ENCODE measurements at regions not wholly inside any gene's neighbourhood (a gene's known extent, or its start where the extent isn't known, plus 50 kb on each side); places are given as distances from the start of the nearest gene placed in this dataset.

DNA sequence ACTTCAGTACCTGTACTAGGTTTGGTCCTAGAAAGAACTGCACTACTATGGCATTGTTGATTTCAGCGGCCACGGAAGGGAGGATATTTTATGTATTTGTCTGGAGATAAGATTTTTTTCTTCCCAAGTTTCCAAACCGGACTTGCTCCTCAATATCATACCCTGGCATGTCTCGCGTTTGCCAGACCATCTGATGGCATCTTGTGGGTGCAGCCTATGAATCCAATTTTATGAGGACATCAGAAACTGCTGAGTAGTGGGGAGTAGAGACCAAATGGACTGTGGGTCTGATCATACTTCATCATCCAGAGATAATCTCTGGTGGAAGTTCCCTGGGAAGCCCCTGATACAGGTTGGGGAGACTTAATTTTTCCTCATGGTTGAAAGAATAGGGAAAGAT, 716.1 kb upstream of the WWC1 start:
- no peak for DNase-seq

DNA sequence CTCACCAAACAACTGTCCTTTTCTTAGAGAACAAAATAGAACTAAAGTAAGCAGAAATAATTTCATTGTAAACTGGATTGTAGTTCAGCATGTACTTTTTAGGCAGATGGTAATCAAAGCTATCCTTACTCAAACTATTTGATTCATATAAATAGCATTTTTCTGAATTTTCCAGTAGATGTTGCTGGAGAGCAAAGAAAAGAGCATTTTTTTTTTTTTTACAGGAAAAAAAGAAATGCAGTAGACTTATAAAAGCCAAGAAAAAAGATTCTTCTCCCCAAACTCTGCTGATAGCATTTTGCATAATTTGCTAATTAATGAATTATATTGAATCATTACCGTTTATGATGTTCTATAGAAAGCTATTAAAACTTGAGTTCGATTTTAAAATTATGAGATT, 715.3 kb upstream of the WWC1 start:
- no peak for DNase-seq

DNA sequence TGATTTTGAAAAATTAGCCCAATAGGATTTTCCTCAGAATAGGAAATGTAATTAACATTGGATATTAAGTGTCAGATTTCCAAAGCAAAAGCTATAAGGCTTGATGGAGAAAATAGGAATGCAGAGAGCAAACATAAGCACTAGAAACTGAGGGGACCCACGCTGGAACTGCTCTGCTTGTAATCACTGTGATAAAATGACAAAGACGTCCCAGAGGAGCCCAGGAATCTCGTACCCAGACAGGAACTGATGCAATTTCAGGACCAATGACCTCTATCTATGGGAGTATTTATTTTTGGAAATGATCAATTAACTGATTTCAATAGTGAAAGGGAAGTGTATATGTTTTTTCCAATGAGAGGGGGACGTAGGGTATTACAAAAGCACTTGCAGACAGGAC, 714.5 kb upstream of the WWC1 start:
- no peak for DNase-seq

DNA sequence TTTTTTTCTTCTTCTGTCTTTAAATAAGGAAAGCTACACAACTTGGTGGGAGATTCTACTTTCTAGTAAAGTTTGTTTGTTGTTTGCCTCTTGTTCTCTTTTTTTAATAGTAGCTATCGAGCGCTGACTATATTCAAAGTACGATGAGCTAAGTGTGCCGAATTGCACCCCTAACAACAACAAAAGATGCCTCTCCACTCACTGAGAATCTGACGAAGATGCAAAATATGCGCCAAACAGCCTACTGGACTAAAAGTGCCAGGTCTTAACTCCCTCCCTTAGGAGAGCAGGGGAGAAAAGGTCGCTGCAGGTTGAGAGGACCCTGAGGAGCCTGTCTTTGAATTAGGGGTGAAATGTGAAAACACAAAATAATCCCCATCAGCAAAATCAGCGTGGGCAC, 713.8 kb upstream of the WWC1 start:
- no peak for DNase-seq

DNA sequence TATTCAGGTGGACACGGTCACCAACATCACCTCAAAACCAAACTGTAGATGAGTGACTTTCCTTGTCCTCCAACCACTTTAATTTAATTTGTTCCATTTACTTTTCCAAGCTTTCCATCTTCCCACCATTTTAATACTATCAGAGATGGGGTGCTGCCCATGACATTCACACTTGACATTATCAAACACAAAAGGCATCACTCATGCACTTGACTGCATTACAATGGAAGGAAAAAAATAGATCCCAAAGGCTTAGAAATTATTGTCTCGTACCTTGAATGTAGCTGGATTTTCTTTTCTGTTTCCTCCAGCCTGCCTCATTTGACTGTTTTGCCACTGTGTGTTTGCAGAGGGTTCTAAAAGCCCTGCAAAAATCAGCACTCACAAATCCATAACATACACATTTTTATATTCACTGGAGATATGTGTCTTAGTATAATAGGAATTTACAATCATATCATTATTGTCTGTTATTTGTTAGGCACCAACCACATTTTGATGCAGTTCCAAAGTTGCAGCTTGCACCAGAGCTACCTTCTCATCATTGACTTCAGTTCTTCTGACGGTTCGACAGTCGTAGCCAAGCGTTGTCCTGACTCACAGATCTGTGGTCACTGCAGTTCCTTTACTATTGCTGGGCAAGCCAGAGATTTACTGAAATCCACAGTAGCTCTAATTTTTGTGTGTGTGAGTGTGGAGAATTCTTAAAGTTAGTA, 712.3 kb upstream of the WWC1 start:
- no peak for DNase-seq

DNA sequence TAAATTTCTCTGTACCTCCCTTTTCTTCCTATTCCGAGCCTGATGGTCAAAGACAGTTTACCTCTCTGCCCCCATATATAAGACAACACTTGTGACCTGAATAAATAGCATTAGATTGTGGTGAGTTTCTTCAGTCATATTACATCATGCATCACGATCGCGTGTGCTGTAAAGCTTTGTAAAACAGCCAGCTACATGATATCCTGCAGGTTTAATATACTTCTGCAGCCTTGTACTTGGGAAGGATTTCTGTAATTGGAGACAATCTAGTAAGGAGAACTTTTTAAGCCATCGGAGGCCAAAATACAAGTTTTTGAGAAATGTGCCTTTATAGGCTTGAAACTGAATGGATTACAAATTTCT, 711.8 kb upstream of the WWC1 start:
- DNase-seq: no peak

DNA sequence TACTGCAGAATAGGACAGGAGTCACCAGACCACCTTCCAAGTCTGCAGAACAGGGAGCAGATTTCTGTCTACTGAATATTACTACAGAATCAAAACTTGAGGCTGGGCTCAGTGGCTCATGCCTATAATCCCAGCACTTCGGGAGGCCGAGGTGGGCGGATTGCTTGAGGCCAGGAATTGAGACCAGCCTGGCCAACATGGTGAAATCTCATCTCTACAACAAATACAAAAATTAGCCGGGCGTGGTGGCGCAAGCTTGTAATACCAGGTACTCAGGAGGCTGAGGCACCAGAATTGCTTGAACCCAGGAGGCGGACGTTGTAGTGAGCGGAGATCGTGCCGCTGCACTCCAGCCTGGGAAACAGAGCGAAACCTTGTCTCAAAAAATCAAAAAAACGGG, 710.8 kb upstream of the WWC1 start:
- no peak for DNase-seq

DNA sequence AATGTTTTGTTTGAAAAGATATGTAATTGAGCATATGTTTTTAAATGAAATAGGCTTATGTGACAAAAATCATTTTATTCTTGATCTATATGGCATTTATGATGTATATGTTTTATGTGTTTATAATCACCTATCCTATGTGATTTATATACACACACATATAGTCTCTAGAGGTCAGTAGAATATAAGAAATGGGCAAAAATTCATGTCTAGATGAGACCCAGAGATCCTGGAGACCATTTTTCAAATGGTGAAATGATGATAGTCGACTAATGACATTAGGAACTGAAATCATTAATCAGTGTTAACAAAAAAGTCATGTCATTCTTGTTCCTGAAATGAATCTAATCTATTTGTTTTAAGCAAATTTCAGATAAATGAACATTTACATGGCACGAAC, 709.2 kb upstream of the WWC1 start:
- DNase-seq: no peak

DNA sequence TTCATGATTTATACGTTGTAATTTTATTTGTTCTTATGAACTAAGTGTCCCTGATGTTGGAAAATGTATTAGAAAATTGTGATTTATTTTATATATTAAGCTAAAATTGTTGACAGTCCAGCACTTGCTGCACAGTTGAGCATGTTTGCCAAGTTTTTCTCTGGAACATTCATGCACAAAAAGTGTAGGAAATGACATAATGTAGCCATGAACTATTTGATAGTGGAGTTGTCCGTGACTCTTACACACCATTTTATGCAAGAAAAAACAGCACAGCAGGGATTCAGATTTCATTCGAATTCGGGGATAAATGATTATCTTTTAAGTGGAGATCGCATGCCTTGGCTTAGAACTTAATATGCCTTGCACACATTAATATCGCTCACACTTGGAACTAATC, 708.6 kb upstream of the WWC1 start:
- DNase-seq: no peak

DNA sequence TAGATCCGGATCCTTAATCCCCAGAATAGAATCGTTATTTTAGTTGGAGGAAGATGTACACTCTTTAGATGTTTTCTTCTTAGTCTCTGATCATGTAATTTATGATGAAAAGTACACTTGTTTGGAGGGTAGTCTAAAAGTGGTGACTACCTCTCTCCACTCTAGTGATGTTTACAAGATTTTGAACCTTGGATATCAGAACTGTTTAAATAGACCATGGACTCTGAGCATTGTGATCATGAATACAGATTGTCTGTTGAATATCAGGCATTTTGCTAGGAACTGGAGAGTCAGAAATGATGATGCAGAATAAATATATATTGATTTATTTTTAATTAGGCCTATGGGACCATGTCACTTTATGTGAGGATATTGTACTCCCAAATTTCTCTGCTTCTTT, 706.3 kb upstream of the WWC1 start:
- no peak for DNase-seq

DNA sequence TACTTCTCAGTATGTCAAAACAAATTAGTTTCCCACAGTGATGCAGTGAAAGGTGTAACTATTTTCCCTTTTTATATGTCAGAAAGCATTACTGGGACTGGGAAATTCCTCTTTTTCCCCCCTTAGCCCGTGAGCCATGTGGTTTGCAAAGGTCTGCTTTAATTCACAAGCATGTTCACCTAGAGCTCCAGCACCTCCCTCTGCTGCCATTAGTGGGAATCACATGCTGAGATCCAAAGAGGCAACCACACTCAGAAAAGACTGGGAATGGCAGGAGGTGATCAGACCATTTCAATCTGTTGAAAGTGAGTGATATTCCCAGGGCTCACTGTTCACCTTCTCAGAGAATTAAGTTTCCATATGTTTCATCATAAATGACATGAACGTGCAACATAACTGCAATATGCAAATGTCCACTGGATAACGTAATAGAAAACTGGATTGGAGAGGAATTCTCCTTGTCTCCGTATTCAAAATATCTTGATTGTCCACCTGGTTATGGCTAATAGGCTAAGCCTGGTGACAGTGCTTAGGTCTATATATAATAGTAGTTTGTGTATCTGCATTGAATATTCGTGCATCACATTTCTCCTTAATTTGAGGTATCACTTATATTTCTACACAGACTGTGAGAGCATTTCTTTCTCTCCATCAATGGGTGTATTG, 703.5 kb upstream of the WWC1 start:
- peak; percentile 7 for DNase-seq

DNA sequence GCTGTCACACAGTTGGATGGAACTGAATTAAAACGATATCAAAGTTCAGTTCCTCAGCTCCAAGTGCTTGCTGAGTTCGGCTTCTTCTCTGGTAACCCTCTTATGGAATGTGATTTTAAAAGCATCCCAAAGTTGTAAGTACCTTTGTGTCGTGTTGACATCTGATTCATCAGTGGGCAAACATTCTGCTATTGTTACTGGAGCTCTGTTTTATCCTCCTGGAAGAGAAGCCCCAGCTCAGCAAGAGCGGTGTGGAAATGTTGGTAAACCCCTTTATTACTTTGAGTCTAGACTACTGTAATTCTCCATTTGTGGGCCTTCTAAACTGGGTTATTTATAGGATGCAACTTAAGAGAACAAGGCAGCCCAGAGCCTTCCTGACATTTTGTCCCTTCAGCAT, 699.3 kb upstream of the WWC1 start:
- DNase-seq: no peak

DNA sequence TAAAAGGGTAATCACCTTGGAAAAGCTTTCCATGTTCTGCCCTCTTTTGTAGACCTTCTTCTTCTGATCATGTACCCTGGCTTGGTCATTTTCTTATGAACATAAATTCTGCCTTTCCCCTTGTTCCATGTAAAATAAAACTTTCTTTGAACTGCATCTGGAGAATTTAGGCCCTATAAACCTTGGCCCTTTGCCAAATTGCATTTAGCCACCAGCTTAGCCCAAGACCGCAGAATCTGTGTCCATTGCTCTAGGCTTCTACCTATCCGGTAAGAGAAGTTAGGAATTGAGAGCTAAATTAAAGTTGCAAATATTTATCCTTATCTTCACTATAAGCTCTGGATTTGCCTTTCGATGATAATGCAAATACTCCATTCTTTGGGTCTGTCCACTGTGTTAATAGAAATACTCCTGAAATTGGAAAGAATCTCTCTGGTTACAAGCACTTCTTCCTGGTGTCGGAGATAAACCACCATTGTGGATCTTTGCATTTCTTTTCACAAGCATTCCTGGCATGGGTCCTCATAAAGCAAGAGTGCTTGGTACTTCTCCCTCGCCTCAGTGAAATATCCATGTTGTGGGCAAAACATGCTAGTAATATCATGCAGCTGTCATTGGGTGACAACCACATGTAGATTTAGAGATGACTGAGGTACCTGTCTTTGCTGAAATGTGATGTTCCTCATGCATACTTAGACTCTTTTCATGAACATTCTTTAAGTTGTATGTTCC, 698.0 kb upstream of the WWC1 start:
- no peak for DNase-seq

DNA sequence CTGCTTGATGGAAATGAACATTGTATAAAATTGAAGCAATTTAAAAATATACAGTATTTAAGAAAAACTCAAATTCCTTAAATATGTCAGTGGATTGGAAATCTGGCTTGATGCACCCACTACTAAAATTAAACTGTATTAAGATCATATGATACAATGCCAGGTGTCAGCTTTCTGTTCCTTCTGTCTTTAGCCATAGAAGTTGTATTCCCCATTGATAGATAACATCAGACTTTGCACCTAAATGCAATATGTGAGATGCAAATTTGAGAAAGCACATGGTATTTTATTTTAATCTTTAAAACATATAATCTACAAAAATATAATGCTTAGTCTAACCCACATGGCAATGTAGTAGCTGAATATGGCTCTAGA, 697.4 kb upstream of the WWC1 start:
- no peak for DNase-seq

DNA sequence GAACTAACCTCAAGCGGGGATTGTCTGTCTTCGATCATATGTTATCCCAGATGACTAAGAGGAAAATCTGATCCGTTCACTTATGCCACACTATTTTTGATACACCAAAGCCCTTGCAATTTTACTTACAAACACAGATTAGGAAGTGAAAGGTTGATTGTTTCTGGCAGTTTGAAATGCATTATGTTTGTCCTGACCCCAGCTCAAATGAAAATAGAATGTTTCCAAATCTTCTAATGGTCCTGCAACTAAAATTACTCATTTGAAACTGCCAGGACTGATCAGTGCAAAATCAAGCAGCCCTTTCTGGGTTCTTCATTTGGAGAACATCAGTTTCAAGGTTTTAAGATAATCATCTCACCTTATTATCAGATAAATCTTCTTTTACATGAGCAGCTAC, 696.7 kb upstream of the WWC1 start:
- DNase-seq: no peak

DNA sequence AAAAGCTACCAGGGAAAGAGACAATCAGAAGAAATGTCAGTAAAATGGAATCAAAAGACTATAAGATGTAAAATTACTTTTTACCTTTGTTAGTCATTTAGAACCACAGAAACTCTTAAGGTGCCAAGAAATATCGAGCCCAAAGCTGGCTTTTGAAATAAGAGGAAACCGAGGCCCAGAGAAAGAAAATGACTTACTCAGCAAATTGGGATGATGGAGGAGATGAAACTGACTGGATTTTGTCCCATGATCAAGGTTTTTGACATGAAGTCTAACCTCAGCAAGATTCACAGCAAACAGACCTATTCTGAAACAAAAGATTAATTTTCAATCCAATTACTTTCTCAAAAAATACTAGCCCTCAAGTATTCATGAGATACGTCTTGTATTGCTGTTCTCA, 696.2 kb upstream of the WWC1 start:
- no peak for DNase-seq

DNA sequence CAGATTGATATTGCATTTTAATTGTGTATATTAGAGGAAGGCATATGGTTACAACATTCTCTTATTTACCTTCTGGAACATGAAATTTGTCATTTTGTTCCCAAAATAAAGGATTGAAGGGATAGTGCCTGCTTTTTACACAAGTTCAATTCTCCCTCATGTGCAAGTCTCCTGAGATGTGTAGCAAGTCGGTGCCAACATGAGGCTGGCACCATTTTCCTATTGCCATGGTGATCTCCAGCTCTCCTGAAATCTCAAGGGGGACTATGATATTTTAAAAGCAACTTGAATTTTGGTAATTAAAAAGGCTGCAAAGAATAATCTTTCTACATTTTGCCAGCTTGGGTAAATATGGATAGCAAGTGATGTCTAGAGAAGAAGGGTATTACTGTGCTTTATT, 693.3 kb upstream of the WWC1 start:
- DNase-seq: no peak

DNA sequence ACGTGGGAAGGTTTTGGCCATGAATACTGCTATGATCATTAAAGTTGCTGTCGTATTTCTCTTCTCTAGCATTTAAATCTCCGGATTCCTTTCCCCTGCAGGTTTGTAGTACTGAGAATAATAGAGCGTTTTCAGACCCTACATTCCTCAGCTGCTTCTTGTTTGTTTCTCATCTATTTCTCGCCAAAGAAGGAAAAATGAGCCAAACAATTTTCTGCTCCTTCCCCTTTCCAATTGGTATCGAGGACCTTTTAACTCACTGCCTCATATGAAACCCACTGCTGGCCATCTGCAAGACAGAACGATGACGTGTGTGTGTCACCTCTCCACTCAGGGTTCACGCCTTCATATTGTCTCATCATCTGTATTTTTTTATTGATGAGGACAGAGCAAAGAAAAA, 689.4 kb upstream of the WWC1 start:
- no peak for DNase-seq

DNA sequence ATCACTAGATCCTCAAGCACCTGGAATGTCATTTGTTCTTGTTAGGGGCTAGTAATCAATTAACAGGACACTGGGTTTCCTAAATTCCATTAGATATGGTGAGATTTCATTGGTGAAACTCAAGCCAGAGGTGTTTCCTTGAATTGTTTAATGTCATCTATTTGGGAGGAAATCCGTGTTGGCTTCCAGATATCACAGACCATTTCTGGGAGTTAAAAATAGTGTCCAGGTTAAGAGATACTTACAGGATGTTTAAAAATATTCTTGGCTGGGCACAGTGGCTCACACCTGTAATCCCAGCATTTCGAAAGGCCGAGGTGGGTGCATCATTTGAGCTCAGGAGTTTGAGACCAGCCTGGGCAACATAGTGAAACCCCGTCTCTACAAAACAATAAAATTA, 688.3 kb upstream of the WWC1 start:
- DNase-seq: no peak

DNA sequence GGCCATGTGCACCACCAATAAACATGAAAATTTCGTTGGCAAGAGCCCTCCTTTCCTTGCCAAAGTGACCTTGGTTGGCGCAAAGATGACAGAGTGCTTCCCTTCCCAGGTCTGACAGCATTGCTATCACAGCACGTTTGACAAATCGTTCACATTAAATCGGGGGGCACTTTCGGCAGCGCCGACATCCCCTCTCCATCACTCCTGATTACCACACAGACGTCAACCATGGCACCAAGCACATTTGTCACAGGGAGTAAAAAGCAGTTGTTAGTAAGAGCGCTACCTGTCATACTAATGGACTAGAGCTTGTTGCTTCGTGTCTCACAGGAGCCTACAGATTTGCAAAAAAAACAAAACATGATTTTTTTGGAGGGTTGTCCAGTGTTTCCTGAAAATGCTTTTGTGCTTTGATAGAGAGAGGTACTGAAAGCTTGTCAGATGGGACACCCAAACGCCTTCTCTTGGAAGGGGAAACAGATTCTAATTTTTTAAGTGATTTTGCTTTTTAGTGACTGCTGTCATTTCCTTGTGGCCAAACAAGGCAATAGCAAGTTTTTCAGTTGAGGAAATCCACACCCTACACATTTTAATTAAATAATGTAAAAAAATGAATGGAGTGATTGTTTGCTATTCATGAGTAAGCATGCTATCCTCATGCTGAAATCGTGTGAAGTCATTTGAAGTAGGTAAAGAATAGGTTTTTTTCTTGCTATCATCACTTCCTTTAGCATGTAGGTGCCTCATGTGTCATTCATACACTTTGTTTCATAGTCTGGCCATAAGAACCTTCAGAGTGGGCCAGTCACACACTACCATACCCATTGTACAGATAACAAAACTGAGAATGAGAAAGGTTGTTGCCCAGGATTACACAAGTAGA, 682.8 kb upstream of the WWC1 start:
- no peak for DNase-seq

DNA sequence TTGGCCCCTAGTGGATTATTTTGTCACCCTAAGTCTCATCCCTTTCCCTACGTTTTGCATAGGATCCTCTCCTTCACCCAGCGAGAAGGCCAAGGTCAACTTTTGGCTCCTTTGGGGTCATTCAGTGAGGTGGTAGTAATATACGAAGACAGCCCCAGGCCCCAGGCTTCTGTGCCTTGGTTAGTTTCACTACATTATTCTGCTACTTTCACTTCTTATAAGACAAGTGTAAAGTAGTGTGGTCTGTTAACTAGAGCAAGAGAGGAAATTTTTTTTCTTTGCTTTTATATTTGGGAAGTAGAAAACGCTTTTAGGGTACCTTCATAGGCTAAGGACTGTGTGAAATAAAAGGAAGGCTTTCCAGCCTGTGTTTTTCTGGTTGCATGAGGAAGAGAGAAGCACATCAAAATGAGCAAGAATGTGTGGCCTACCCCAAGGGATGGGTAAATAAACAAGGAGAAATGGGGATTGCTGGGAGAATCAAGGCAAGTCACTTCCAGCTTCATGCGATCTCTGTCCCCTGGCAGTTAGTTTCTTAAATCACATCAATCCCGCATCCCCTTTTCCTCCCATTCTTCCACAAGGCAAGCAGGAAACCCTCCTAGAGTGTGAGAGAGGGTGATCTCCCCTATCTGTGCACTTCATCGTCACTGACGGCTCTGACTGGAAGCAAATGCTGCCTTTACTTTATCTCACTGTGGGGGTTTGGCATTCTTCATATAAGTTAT, 677.0 kb upstream of the WWC1 start:
- DNase-seq: no peak

DNA sequence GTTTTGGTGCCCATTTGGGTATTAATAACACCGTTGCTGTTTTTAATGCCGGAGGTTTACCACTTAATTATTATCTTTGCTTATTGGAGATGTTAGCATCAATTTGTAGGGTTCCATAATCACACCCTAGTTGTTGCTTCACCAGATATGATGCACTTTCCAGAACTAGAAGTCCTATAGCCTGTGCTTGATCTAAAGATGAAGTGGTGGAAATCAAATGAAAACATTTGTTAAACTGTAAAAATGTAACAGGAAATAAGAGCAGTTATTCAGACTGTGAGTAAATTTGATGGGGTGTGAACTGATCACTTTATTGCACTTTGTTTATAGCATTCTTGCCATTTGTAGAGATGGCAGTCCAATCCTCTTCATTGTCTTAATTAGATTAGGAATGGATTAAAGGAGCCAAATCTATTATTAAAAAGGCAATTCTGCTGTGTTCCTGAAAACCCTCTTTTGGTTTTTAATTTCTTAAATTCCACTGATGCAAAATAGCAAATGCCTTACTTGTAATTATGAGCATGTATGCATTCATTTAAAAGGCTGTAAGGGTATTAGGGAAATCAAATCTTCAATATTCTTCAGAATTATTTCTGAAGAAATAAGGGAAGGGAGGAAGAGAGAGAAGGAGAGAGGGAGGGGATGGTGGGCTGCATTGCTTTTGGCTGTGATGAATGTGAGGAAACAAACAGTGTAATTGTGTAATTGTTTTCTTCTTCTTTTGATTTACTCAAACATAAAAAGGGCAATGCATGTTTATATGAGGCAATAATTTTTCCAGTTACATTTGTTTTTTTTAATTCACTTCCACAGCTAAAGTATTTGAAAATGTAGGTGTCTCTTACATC, 675.2 kb upstream of the WWC1 start:
- DNase-seq: no peak
